ENCODE measurements at regions not wholly inside any gene's neighbourhood (a gene's known extent, or its start where the extent isn't known, plus 50 kb on each side); places are given as distances from the start of the nearest gene placed in this dataset.

- no peak for TF ChIP-seq CTCF (IDR thresholded peaks at IDR 0.05; ENCODE audit: borderline replicate concordance, insufficient read depth, low read depth, low read length)
- H3K4me3 ChIP-seq (ENCODE audit: low read depth, low read length) = no peak overlapping the region
Measured at GRCh38 chr3:152102410-152102809, 166.3 kb upstream of the MBNL1 start.

- H3K4me3 ChIP-seq (ENCODE audit: low read depth, low read length) = no peak overlapping the region
- TF ChIP-seq CTCF (IDR thresholded peaks at IDR 0.05; ENCODE audit: borderline replicate concordance, insufficient read depth, low read depth, low read length) = no peak
Measured at GRCh38 chr3:152103257-152103656, 165.5 kb upstream of the MBNL1 start.

- no peak overlapping the region for H3K4me3 ChIP-seq (ENCODE audit: low read depth, low read length)
- TF ChIP-seq CTCF (IDR thresholded peaks at IDR 0.05; ENCODE audit: borderline replicate concordance, insufficient read depth, low read depth, low read length) = no peak
Measured at GRCh38 chr3:152104847-152105415, 163.8 kb upstream of the MBNL1 start.

GRCh38 chr3:152105446-152105845 lies 163.3 kb upstream of the MBNL1 start:
- no peak overlapping the region for H3K4me3 ChIP-seq (ENCODE audit: low read depth, low read length)
- TF ChIP-seq CTCF (IDR thresholded peaks at IDR 0.05; ENCODE audit: borderline replicate concordance, insufficient read depth, low read depth, low read length) = no peak

GRCh38 chr3:152109038-152109437 lies 159.7 kb upstream of the MBNL1 start:
- no peak for TF ChIP-seq CTCF (IDR thresholded peaks at IDR 0.05; ENCODE audit: borderline replicate concordance, insufficient read depth, low read depth, low read length)
- no peak overlapping the region for H3K4me3 ChIP-seq (ENCODE audit: low read depth, low read length)

GRCh38 chr3:152113413-152113812 lies 155.3 kb upstream of the MBNL1 start:
- TF ChIP-seq CTCF (IDR thresholded peaks at IDR 0.05; ENCODE audit: borderline replicate concordance, insufficient read depth, low read depth, low read length) = no peak

GRCh38 chr3:152113992-152114651 lies 154.6 kb upstream of the MBNL1 start:
- no peak overlapping the region for H3K4me3 ChIP-seq (ENCODE audit: low read depth, low read length)
- TF ChIP-seq CTCF (IDR thresholded peaks at IDR 0.05; ENCODE audit: borderline replicate concordance, insufficient read depth, low read depth, low read length) = no peak

More at GRCh38 chr3:152113413-152113812, 155.3 kb upstream of the MBNL1 start:
- H3K4me3 ChIP-seq (ENCODE audit: low read depth, low read length) = no peak overlapping the region
